ENCODE measurements at regions not wholly inside any gene's neighbourhood (a gene's known extent, or its start where the extent isn't known, plus 50 kb on each side); places are given as distances from the start of the nearest gene placed in this dataset.

DNA sequence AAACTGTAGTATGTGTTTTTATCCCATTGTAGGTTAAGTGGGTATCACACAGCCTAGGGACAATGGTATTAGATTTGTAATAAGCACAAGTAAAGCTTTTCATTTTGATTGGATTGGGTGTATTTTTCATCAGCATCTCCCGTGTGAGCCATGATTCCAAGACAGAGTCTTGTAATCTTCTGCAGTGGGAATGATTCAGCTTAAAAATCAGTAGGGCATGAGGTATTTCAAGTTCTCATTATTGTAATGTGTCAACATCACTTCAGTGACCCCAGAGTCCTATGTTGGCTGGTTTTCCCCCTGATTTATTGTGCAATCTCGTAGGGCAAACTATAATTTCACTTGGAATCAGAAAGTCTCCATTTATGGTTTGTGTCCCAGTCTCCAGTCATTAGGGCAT, 833.2 kb upstream of the RBFOX1 start:
- TF ChIP-seq, protein P1, sequence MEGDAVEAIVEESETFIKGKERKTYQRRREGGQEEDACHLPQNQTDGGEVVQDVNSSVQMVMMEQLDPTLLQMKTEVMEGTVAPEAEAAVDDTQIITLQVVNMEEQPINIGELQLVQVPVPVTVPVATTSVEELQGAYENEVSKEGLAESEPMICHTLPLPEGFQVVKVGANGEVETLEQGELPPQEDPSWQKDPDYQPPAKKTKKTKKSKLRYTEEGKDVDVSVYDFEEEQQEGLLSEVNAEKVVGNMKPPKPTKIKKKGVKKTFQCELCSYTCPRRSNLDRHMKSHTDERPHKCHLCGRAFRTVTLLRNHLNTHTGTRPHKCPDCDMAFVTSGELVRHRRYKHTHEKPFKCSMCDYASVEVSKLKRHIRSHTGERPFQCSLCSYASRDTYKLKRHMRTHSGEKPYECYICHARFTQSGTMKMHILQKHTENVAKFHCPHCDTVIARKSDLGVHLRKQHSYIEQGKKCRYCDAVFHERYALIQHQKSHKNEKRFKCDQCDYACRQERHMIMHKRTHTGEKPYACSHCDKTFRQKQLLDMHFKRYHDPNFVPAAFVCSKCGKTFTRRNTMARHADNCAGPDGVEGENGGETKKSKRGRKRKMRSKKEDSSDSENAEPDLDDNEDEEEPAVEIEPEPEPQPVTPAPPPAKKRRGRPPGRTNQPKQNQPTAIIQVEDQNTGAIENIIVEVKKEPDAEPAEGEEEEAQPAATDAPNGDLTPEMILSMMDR (IDR thresholded peaks at IDR 0.05): no peak
- TF ChIP-seq POLR2A (IDR thresholded peaks at IDR 0.05) (no peak), POLR2AphosphoS5 (IDR thresholded peaks at IDR 0.05) (no peak)

All from breast epithelium (tissue), 3 donors.